ENCODE measurements at regions not wholly inside any gene's neighbourhood (a gene's known extent, or its start where the extent isn't known, plus 50 kb on each side); places are given as distances from the start of the nearest gene placed in this dataset.

DNA sequence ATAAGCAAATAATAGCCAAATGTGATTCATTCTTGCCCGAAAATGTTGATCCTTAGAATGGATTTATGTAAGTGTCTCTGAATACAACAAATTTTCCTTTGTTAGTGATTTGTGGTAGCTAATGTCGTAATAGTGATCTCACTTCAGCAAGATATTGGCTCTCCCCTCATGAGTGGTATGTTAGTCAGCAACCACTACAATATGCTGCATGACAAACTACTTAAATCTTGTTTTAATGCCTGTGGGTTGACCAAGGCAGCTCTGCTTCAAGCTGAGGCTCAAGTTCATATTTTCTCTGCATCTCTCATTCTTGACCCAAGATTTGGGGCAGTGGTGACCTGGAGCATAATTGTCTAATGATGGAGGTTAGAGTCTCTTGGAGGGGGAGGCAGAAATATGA, 49.8 kb upstream of the GALNT15 start:
- no peaks in the 10 kb centered on the region for H3K36me3 ChIP-seq
- no peaks in the 10 kb centered on the region for H3K27me3 ChIP-seq (ENCODE audit: insufficient read depth, low read depth, severe bottlenecking)
- no peaks in the 10 kb centered on the region for H3K9me3 ChIP-seq (ENCODE audit: severe bottlenecking)
- no peak overlapping the region for H3K4me3 ChIP-seq (ENCODE audit: low read depth, low read length)
- DNase-seq, result no peak
- TF ChIP-seq, protein P1, sequence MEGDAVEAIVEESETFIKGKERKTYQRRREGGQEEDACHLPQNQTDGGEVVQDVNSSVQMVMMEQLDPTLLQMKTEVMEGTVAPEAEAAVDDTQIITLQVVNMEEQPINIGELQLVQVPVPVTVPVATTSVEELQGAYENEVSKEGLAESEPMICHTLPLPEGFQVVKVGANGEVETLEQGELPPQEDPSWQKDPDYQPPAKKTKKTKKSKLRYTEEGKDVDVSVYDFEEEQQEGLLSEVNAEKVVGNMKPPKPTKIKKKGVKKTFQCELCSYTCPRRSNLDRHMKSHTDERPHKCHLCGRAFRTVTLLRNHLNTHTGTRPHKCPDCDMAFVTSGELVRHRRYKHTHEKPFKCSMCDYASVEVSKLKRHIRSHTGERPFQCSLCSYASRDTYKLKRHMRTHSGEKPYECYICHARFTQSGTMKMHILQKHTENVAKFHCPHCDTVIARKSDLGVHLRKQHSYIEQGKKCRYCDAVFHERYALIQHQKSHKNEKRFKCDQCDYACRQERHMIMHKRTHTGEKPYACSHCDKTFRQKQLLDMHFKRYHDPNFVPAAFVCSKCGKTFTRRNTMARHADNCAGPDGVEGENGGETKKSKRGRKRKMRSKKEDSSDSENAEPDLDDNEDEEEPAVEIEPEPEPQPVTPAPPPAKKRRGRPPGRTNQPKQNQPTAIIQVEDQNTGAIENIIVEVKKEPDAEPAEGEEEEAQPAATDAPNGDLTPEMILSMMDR (IDR thresholded peaks at IDR 0.05; ENCODE audit: low read depth, low read length), result no peak
- no peak overlapping the region for H3K27ac ChIP-seq
